Prostate gland (tissue), 2 donors: ENCODE measurements at regions not wholly inside any gene's neighbourhood (a gene's known extent, or its start where the extent isn't known, plus 50 kb on each side); places are given as distances from the start of the nearest gene placed in this dataset.

Experiments
- POLR2AphosphoS5 ChIP-seq: sonication (generic); formaldehyde crosslinking; IDR thresholded peaks from one replicate; pipeline ENCODE4 v1.6.1; 2017; ENCODE audit warnings: antibody characterized with exemption
- TF ChIP-seq, protein P1 (sequence below), 4 experiments: fragments of 200-600 bp in 2 of 4; fragments of 450-650 bp in 2 of 4; sonication (generic) in 2 of 4; IDR thresholded peaks; 1 replicate in 3 of 4; 2 replicates in 1 of 4; pipeline ENCODE4 v1.5.1; 2016 to 2019; ENCODE audit warnings: antibody characterized with exemption in 4 of 4, mild to moderate bottlenecking in 2 of 4, moderate library complexity in 2 of 4

DNA sequence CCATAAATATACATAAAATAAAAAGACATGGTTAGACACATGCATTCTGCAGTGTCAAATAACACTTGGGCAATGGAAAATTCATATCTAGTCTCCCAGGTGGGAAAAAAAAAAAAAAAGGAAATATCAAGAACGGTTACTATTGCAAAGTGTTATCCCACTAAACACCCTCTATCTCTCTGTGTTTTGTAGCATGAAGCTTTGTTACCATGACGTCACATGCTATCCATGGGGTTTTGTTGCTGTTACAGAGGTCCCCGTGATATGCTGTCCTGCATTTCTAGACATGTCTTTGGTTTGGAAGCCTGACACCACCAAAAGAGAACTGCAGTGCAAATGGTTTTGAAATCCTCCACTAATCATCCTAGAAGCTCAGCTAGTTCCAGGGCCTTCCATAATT is 50.7 kb upstream of the TLR3 start:
- no peak for TF ChIP-seq POLR2AphosphoS5
- TF ChIP-seq, protein P1, sequence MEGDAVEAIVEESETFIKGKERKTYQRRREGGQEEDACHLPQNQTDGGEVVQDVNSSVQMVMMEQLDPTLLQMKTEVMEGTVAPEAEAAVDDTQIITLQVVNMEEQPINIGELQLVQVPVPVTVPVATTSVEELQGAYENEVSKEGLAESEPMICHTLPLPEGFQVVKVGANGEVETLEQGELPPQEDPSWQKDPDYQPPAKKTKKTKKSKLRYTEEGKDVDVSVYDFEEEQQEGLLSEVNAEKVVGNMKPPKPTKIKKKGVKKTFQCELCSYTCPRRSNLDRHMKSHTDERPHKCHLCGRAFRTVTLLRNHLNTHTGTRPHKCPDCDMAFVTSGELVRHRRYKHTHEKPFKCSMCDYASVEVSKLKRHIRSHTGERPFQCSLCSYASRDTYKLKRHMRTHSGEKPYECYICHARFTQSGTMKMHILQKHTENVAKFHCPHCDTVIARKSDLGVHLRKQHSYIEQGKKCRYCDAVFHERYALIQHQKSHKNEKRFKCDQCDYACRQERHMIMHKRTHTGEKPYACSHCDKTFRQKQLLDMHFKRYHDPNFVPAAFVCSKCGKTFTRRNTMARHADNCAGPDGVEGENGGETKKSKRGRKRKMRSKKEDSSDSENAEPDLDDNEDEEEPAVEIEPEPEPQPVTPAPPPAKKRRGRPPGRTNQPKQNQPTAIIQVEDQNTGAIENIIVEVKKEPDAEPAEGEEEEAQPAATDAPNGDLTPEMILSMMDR (IDR thresholded peaks at IDR 0.05): no peak
